Pancreas (tissue), 10 donors: ENCODE measurements at regions not wholly inside any gene's neighbourhood (a gene's known extent, or its start where the extent isn't known, plus 50 kb on each side); places are given as distances from the start of the nearest gene placed in this dataset.

Source experiments
- ATAC-seq, 4 donors: fragments of 200-7000 bp; cut with Tn5 transposase; one replicate each; pipeline versions ENCODE4 v1.8.0 to v1.9.1; 2020; ENCODE audit warnings: mild to moderate bottlenecking in 4 of 4, moderate library complexity in 4 of 4
- DNase-seq, 6 donors: peaks; one replicate each; pipeline ENCODE4 v3.0.0-alpha.2; 2020
- FAIRE-seq: peaks from 2 replicates; lab custom pipeline; 2012; peaks lifted over from hg19 to GRCh38; lab: Jason Lieb, UNC
- H3K27ac ChIP-seq, 4 donors: fragments of 200-600 bp; sonication (generic); 1 replicate in 3 of 4; 2 replicates in 1 of 4; pipeline versions ENCODE4 v1.5.0 to v1.8.0; 2020
- H3K27me3 ChIP-seq, 4 donors: fragments of 200-600 bp; one replicate each; pipeline ENCODE4 v1.8.0; 2021
- H3K36me3 ChIP-seq, 3 donors: fragments of 200-600 bp; sonication (generic) in 1 of 3; one replicate each; pipeline versions ENCODE4 v1.5.0 to v1.8.0; 2020 to 2021
- H3K4me1 ChIP-seq, 3 donors: fragments of 200-600 bp; one replicate each; pipeline ENCODE4 v1.8.0; 2021
- H3K4me3 ChIP-seq, 4 donors: fragments of 200-600 bp; sonication (generic) in 2 of 4; one replicate each; pipeline versions ENCODE4 v1.5.0 to v1.8.0; 2020 to 2021
- H3K9me3 ChIP-seq, 4 donors: fragments of 200-600 bp; one replicate each; pipeline ENCODE4 v1.8.0; 2021
- WGBS, 2 donors: extraction: QIAGEN DNeasy Blood & Tissue Kit; methylation state at CpG; one replicate each; pipeline ENCODE4 v1.1.7; 2013; 5-methylcytosine and 5-hydroxymethylcytosine counted together
- intact Hi-C, 3 donors: fragments of 100-400 bp; cut with DNase I; formaldehyde crosslinking; loops; one replicate each; pipeline versions ENCODE4 v1.11.1 to v1.14.2; 2022
- TF ChIP-seq, protein P1 (sequence below), 4 donors: fragments of 200-600 bp; sonication (generic) in 3 of 4; IDR thresholded peaks; one replicate each; pipeline versions ENCODE4 v1.5.0 to v1.8.0; 2021; ENCODE audit warnings: antibody characterized with exemption in 4 of 4
- donor health status: healthy with polysubstance abuse.
- donor health status: DM: no; HTN: no; CAD: no; lungs with moderate emphysema.
- donor health status: DM: no; HTN: no; CAD: no.
- donor health status: control.
- donor health status: control.
- donor health status: Bipolar disorder and iron deficiency.
- donor health status: DM: yes; HTN: yes; CAD: no.
- donor health status: DM: no; HTN: no; CAD: no.
- donor health status: DM: no; HTN: no; CAD: no.
- donor health status: DM: yes; HTN: yes; CAD: no.

DNA sequence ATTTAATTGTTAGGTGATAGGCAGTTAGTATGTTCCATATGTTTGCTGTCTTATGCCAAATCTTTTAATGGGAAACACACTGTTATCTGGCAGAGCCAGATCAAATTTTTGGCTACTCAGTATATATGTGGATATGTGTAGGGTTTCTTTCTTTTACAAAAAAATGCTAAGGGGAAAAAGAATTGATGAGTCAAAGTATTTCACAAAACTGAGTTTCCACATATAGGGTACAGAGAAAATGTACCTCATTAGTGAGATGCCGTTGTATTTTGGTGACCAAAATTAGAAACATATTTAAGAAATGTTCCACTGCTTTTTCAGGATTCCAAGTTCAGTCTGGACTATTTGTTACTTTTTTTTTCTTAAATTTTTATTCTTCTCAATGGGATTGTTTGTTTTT, 201.2 kb upstream of the PTGFR start:
- Histone ChIP-seq H3K36me3 (no peaks in the 10 kb centered on the region), H3K27me3 (no peaks in the 10 kb centered on the region), H3K9me3 (no peaks in the 10 kb centered on the region), H3K4me1 (no peaks in the 10 kb centered on the region), H3K4me3 (no peak overlapping the region), H3K27ac (no peak overlapping the region)
- DNase-seq (no peak), FAIRE-seq (no peak), ATAC-seq (no peak)
- TF ChIP-seq, protein P1, sequence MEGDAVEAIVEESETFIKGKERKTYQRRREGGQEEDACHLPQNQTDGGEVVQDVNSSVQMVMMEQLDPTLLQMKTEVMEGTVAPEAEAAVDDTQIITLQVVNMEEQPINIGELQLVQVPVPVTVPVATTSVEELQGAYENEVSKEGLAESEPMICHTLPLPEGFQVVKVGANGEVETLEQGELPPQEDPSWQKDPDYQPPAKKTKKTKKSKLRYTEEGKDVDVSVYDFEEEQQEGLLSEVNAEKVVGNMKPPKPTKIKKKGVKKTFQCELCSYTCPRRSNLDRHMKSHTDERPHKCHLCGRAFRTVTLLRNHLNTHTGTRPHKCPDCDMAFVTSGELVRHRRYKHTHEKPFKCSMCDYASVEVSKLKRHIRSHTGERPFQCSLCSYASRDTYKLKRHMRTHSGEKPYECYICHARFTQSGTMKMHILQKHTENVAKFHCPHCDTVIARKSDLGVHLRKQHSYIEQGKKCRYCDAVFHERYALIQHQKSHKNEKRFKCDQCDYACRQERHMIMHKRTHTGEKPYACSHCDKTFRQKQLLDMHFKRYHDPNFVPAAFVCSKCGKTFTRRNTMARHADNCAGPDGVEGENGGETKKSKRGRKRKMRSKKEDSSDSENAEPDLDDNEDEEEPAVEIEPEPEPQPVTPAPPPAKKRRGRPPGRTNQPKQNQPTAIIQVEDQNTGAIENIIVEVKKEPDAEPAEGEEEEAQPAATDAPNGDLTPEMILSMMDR (IDR thresholded peaks at IDR 0.05), result no peak
- WGBS, 2 donors, result 82 to 88% methylated on average over 1 of the region's 1 CpG
- intact Hi-C loops, result no loop called here

DNA sequence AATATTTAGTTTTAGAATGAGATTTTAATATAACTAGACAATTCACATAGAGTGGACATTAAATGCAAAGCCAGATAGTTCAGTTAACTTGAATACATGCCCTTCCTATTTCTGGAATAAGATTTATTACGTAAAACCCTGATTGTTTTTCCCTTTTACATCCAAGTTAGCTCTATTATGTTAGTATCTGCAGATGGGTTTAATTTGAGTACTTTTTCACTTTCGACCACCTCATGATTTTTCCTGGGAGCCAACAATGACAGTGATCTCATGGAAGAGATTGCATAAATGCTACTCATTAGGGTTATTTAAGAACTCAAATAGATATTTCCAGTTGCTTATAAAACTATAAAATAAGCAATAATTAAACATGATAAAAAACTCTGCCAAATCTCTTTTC, 199.4 kb upstream of the PTGFR start:
- no peak overlapping the region for H3K4me3 ChIP-seq
- ATAC-seq (no peak), FAIRE-seq (no peak), DNase-seq (no peak)
- WGBS, 2 donors, result 89 to 90% methylated on average over 2 of the region's 2 CpGs
- TF ChIP-seq, protein P1 (IDR thresholded peaks at IDR 0.05), result no peak
- no peaks in the 10 kb centered on the region for H3K36me3 ChIP-seq
- H3K4me1 ChIP-seq, result no peaks in the 10 kb centered on the region
- no peaks in the 10 kb centered on the region for H3K27me3 ChIP-seq
- intact Hi-C loops, result no loop called here
- H3K9me3 ChIP-seq, result no peaks in the 10 kb centered on the region
- no peak overlapping the region for H3K27ac ChIP-seq

DNA sequence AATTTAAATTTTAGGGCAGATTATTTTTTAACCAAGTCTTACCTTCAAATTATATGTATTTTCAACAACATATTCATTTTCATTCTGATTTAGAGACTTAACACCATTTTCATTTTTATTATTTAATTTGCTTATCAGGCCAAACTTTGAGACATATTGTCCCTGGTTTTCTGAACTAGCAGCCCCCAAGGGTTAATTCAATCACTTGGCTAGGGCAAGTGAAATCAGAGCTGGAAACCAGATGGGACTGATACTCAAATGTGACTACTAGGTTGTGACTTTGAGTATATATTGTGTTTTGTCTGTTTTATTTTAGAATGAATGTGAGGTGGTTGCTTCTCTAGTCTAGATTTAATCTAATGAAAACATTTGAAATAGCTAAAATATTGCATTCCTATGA, 198.9 kb upstream of the PTGFR start:
- no peaks in the 10 kb centered on the region for H3K9me3 ChIP-seq
- intact Hi-C loops, result no loop called here
- H3K27ac ChIP-seq, result no peak overlapping the region
- H3K27me3 ChIP-seq, result no peaks in the 10 kb centered on the region
- no peak for FAIRE-seq
- no peak overlapping the region for H3K4me3 ChIP-seq
- H3K36me3 ChIP-seq, result no peaks in the 10 kb centered on the region
- TF ChIP-seq, protein P1 (IDR thresholded peaks at IDR 0.05), result no peak
- no peak for ATAC-seq
- no peak for DNase-seq
- H3K4me1 ChIP-seq, result no peaks in the 10 kb centered on the region

DNA sequence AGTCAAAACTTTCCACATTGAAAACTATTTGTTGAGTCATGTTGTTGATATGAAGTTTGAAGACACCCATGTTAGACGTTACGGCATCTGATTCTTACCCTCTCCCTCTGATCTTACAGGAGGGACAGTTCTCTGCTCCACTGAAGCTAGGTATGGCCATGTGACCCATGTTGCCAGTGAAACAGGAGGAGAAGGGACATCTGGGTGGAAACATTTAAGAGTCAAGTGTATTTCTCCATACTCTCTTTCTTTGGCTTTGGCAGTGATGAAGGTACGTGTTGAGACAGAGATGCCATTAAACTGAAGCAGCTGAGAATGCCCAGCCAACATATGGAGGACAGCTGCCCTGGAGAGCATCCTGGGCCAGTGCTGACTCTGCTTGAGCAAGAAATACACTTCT, 198.4 kb upstream of the PTGFR start:
- ATAC-seq (no peak), FAIRE-seq (no peak), DNase-seq (no peak)
- H3K4me3 ChIP-seq, result no peak overlapping the region
- no peaks in the 10 kb centered on the region for H3K27me3 ChIP-seq
- no peaks in the 10 kb centered on the region for H3K36me3 ChIP-seq
- no peak overlapping the region for H3K27ac ChIP-seq
- intact Hi-C loops, result no loop called here
- H3K9me3 ChIP-seq, result no peaks in the 10 kb centered on the region
- TF ChIP-seq, protein P1 (IDR thresholded peaks at IDR 0.05), result no peak
- no peaks in the 10 kb centered on the region for H3K4me1 ChIP-seq
- WGBS, 2 donors, result 85 to 87% methylated on average over 3 of the region's 3 CpGs

DNA sequence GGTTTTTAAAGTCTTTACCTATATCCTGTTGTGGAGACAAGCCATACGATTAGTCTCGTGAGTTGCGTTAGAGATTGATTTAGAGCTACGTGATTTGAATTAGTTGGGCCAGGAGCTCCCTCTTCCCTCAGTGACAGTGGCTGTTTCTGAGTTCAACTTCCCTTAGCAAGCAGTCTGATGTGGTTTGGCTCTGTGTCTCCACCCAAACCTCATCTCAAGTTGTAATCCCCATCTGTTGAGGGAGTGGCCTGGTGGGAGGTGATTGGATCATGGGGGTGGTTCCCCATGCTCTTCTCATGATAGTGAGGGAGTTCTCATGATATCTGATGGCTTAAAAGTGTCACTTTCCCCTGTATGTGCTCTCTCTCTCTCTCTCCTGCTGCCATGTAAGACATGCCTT, 192.9 kb upstream of the PTGFR start:
- Histone ChIP-seq H3K27ac (no peak overlapping the region), H3K4me1 (no peaks in the 10 kb centered on the region), H3K27me3 (no peaks in the 10 kb centered on the region), H3K36me3 (no peaks in the 10 kb centered on the region), H3K4me3 (no peak overlapping the region), H3K9me3 (no peaks in the 10 kb centered on the region)
- no peak for DNase-seq
- WGBS, 2 donors, result 89% methylated on average over 4 of the region's 4 CpGs
- intact Hi-C loops, result no loop called here
- TF ChIP-seq, protein P1 (IDR thresholded peaks at IDR 0.05), result no peak
- no peak for ATAC-seq
- no peak for FAIRE-seq
